Anterior cingulate cortex (tissue), 58 donors: ENCODE measurements at regions not wholly inside any gene's neighbourhood (a gene's known extent, or its start where the extent isn't known, plus 50 kb on each side); places are given as distances from the start of the nearest gene placed in this dataset.
"Not testable (repeated sequence)": the region's sequence is repeated elsewhere in the genome, so short reads cannot be mapped to it uniquely, and the experiment has no call there.

Experiments used
- DNase-seq, 58 donors: peaks; one replicate each; lab custom pipeline; 2025; lab: John Stamatoyannopoulos, UW

DNA sequence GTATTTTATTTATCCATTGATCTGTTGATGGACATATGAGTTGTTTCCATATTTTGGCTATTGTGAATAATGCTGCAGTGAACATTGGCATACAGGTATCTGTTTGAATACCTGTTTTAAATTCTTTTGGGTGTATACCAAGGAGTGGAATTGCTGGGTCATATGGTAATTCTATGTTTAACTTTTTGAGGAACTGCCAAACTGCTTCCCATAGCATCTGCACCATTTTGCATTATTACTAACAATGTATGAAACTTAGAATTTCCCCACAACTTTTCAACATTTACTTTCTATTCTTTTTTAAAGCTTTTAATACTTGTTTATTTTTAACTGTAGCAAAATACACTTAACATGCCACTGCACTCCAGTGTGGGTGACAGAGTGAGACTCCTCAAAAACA, 57.0 kb upstream of the MSN start:
- no peak for DNase-seq

DNA sequence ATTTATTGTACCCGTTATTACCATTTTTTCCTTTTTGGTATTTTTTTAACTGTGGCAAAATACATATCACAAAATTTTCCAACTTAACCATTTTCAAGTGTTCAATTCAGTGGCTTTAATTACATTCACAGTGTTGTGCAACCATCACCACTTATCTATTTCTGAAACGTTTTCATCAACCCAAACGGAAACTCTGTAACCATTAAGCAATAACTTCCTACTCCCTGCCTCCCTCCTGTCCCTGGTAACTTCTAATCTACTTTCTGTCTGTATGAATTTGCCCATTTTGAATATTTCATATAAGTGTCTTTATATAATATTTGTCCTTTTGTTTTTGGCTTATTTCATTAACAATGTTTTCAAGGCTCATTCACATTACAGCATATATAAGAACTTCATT, 57.4 kb upstream of the MSN start:
- no peak for DNase-seq

DNA sequence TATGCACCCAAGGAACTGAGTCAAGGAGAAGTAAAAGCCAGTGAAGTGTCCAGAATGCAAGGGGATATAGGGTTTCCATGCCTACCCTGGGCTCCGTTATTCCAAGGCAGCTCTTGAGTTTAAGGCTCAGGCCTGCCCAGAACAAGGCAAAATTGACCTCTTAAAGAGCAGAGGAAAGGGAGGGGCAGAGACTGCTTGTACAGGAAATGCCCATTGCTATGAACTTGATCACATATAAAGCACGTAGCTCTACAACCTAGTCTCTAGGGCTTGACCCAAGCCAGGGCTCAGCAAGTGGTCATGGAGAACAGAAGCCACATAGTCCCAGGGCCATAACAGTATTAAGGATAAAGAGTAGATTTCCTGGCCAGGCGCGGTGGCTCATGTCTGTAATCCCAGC, 58.2 kb upstream of the MSN start:
- DNase-seq: no peak

DNA sequence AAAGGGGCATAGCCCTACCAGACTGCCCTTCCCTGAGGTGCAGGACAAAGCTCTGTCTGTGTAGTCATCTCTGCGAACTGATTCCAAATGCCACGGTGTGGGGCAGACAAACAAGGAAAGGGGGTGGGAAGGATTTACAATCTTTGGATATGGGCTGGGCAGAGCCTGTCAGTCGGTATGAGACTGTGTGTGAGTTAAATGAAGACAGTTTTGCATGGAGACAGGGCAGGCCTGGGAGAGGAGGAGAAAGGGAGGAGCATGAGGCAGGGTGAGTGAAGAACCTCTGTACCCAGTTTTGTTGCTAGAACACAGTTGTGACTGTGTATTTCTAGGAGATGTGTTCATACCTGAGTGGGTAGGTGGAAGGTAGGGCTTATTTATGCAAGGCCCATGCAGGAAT, 59.4 kb upstream of the MSN start:
- no peak for DNase-seq

DNA sequence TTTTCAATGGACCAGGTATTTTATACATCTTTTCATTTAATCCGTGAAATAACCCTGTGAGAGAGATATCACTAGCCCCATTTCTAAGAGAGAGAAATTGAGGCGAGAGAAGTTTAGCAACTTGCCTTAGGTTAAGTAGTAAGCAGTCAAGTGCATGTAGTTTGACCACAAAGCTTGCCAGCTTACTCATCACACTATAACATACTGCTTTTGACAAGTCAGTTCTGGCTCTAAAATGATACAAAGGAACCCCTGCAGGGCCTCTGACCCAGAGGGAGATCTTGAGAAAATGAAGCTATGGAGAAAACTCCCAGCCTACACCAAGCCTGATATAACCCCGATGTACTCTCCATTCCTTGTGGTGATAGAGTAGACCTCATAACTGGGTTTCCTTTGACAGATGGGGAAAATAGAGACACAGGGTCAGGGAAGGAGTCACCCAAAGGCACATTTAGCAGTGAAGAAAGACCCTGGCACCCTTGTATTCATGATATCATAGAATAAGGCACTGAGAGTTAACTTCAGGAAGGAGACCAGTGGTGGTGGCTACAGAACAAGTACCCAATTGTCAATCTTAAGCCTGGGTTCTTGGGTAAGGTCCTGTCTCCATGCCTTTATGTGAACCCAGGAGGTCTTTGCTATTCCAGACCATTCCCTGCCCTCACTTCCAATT, 60.2 kb upstream of the MSN start:
- no peak for DNase-seq

DNA sequence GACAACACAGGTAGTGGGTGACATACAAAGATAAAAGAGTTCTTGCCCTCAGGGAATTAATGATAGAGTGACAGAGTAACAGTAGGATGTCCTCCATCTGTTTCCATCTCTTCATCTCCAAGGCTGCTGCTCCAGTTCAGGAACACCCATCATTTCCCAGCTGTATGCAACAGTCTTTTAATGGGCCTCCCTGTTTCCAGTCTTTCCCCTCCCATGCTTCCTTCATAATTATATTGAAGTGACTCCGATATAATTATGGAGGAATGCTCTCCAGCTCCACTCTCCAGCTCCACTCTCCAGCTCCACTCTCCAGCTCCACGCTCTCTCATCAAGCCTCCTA, 65.3 kb upstream of the MSN start:
- DNase-seq: no peak

DNA sequence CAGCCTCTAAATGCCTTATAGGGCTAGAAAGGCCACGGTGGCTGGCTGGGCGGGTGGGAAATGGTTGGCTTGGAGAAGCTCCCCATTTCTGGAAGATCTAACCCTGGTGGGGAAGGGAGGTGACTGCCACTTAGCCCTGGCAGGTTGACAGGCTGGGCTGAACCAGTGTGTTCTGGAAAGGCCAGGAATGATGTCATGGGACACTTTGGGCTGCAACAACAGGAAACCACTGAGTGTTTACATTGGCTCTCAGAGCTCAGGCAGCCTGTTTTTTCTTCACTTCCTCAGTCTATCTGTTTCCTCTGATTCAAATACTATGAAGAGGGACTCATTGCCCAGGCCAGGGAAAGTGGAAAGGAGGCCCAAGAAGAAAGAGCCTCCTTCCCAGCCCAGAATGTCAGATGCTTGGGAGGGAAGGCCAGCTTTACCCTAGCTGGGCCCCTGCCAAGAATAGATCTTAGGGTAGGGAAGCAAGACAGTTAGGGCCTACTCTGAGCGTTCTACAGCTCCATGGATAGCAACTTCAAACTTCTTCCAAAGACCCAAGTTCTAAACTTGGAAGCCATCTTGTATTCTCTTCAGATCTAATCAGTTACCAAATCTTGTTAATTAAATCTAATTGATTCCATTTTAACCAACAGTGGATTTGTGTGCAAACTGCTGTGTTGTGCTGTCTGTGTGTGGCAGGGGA, 65.8 kb upstream of the MSN start:
- peak in 26 of 58 donors; percentile 0 to 35 (median 3) for DNase-seq

DNA sequence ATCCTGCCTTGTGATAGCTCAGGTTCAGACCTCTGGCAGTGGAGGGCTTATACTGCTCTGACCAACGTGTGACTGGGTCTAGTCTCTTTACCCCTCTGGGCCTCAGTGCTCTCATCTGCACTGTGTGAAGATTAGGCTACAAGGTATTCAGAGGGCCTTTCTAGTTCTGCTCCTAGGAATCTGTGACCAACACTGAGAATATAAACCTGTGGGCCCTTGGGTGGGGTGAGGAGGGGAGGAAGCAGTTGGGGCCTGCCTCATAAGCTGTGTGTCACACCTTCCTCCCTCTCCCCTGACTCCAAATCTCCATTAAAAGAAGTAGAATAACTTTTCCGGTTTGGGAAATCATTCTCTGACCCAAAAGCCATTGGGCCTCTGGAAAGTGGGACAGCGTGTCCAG, 66.3 kb upstream of the MSN start:
- no peak for DNase-seq

DNA sequence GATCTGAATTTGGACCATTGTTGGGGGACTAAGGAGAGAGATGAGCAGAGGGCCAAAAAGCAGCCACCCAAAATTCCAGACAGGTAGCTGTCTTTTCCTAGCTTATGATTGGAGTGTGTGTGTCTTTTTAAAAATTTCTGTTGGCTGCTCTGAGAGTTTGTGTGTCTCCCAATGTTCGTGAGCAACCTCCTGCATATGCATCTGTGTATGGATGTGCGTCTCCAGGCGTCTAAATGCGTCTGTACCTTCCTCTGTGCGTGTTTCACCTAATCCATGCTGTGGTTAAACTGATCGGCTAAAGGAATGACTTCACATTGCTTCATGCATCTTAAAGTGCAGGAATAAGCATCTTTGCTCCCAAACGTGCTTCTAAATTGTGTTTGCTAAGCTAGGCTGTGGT, 65.5 kb upstream of the LAS1L start:
- no peak for DNase-seq

DNA sequence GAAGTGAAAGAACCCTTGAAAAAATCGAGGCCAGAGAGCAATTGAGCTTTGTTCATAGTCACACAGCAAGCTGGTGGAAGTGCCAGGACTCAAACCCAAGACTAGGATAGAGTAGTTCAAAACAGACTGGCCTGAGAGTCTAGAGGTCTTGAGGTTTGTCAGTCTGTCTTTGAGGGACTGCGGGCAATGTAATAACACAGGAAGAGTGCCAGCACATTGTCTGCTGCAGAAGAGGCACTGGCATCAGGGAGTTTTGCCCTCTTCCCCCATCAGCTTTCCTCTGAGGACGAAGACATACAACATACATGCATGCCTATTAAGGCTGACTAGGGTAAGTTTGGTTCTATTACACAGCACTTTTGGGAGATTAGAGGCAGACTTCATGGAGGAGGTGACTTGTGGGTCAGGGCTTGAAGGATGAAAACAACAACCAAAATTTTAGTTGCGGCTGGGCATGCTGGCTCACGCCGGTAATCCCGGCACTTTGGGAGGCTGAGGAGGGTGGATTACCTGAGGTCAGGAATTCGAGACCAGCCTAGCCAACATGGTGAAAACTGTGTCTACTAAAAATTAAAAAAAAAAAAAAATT, 64.1 kb upstream of the LAS1L start:
- DNase-seq: peak in 1 of 58 donors; percentile 0

DNA sequence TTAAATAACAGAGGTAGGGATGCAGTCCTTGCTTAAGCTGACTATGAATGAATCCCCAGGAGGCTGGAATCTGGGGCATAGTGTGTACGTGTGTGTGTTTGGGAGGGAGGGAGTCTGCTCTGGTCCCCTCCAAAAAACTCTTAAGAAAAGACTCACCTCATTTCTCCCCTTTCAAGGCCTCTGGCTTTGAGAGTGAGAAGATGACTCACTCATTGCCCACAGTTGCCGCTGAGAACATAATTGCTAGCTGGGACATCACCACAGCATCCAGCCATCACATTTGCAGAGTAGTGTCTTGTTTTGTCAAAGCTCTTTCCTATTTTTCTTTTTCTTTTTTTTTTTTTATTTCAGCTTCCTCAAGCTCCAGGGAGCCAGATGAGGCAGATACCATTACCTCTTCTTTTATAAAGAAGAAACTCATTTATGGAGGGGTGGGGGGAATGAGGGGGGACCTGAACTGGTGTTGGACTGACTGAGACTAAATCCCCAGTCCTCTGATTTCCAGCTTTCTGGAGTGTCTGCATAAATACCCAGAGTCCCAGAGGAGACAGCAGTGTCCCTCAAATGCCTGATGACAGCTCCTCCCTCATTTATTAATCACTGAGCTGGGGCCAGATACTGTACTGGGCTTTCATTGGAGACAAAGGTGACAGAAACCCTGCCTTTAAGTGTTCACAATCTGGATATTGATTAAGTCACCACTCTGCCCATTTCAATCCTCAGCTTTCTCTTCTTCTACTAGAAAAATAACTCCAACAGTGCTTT, 61.9 kb upstream of the LAS1L start:
- peak in 1 of 58 donors; percentile 1 for DNase-seq

DNA sequence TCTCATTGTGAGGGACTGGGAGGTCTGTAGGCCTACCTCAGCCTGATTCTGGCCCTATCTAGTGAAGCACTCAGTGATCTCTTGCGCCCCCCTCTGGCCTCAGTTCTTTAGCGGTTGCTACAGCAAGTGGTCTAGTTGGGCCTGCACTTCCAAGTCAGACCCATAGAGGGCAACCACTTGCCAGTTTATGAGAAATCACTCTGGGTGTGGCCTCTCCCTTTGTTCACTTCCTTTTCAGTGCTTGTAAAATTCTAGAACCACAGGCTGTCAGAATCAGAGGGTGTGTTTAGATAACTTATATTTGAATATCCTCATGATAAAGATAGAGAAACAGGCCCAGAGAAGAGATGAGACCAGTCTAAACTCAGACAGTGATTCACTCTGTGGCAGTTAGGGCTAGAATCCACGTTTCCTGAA, 60.9 kb upstream of the LAS1L start:
- peak in 55 of 58 donors; percentile 0 to 88 (median 56) for DNase-seq

DNA sequence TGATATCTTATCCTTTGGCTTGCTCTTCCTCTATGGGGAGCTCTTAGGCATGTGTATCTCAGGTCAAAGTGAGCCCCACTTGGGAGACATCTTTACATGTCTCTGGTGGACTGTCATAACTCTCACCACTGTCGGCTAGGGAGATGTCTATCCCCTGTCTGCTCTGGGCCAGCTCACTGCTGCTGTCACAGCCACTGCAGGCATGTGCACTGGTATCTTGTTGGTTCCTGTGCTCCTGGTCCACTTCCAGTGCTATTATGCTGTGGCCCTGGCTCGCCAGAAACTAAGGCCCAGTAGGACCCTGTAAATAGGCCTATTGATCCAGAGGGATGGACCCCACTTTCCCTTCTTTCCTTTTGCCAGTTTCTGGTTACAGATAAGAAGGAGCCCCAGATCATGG, 56.6 kb upstream of the LAS1L start:
- DNase-seq: no peak

DNA sequence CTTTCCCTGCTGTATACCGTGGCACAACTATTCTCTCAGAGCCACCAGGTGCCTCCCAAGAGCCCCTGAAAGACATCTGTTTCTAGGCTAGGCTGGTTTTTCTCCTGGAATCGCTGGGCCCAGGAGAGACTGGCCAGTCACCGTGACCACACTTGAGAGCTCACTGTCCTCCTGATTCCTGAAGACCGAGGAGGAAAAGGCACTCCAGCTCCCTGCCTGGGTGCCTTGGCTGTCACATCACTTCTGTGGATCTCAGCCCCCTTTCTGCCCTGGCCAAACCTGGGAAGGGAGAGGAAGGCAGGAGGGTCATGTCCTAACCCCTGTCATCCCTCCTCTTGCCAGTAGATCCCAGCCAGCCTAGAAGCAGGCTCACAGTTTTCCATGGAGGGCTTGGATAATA, 54.7 kb upstream of the LAS1L start:
- no peak for DNase-seq

DNA sequence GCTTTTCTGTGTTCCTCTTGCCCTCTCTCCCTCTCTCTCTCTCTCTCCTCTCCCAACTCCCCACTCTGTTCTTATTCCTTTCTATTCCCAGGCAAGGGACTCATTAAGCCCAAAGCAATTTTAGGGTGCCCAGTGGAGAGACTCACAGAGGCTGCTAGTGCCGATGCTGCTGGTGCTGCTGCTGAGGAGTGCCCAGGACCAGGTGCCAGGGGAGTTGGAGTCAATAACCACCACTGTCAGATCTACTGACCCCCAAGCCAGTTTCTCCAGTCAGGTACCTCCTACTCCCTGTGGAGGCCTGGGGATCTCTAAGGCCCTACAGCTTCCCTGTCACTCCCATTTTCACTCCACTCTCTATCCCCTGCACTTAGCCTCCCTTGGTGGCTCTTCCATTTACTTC, 54.2 kb upstream of the LAS1L start:
- DNase-seq: no peak

DNA sequence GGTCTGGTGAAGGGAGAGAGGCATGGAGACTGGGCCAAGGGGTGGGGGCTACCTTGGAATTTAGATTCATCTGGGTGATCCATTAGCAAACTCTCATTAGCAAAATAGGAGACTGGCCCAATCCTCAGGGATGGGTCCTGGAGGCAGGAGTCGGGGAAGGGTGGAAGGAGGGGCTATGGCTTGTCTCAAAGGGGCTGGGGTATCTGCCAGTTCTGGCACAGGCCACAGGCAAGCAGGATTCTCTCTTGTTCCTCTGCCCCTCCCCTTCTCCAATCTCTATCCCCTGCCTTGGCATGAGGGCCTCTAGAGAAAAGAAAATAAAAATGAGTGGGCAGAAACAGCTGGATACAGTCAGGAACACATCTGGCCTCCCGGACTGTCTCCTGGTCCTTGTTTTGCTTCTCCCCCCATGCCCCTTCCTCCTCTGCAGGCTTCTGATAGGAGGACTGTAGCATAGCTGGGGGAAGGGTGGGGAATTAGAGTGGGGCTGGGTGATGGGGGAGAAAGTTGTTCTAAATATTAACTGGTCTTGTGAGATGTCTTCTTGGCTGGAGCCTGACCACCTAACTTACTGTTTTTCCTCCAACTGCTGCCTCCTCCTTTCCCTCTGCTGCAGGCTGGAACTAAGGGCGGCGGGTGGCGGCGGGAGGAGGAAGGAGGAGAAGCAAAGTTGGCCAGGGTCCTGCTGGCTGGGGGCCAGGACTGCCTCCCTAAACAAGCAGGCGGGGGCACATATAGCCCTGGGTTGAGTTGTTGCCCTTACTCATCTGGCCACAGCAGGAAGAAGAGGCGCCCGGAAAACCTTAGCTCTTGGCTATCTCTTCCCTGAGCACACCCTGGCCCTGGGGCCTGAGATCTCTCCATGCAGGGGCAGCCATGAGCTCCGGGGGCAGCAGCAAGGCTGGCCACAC, 53.3 kb upstream of the LAS1L start:
- DNase-seq: peak in 48 of 58 donors; percentile 0 to 79 (median 10)

DNA sequence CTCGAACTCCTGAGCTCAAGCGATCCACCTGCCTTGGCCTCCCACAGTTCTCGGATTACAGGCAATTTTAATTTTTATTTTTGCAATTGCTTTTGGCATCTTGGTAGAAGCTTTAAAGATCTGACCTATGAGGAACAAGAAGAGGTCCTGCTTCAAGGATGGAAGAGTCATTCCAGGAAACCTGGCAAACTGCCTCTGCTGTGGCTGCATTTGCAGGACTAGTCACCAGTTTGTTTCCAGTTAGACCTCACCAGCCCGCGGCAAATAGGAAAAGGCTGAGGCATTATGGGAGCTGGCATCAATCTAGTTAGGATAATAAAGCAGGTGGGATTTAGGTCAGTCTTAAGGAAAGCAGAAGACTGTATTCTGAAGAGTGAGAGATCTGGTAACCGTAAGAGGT, 51.9 kb upstream of the LAS1L start:
- DNase-seq: no peak

DNA sequence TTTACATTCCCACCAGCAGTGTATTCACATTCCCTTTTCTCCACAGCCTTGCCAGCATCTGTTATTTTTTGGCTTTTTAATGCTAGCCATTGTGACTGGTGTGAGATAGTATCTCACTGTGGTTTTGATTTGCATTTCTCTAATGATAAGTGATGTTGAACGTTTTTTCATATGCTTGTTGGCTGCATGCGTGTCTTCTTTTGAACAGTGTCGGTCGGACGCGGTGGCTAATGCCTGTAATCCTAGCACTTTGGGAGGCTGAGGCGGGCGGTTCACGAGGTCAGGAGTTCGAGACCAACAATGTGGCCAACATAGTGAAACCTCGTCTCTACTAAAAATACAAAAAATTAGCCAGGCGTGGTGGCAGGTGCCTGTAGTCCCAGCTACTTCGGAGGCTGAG, 50.6 kb upstream of the LAS1L start:
- DNase-seq: not testable (repeated sequence)
